Kidney (tissue), 13 donors: ENCODE measurements at regions not wholly inside any gene's neighbourhood (a gene's known extent, or its start where the extent isn't known, plus 50 kb on each side); places are given as distances from the start of the nearest gene placed in this dataset.
A peak's percentile ranks its signal among the peaks of the same experiment; 100 is the strongest.

Experiments
- DNase-seq, 5 donors: peaks; one replicate each; pipeline ENCODE4 v3.0.0-alpha.2; 2013 to 2020
- FAIRE-seq: peaks from 2 replicates; lab custom pipeline; 2012; peaks lifted over from hg19 to GRCh38; lab: Jason Lieb, UNC
- H3K27ac ChIP-seq, 2 donors: one replicate each; pipeline ENCODE4 v1.7.0; 2013; ENCODE audit warnings: low read depth in 2 of 2, low read length in 2 of 2, inconsistent platforms in 1 of 2
- H3K27me3 ChIP-seq: one replicate; pipeline ENCODE4 v1.7.1; 2013; ENCODE audit warnings: low read length, inconsistent platforms; ENCODE audit not compliant: control insufficient read depth, insufficient read depth
- H3K36me3 ChIP-seq, 3 donors: one replicate each; pipeline versions ENCODE4 v1.7.0 to v1.7.1; 2013; ENCODE audit warnings: low read length in 3 of 3, control low read depth in 1 of 3, inconsistent platforms in 1 of 3; ENCODE audit not compliant: insufficient read depth in 3 of 3, control insufficient read depth in 2 of 3
- H3K4me1 ChIP-seq, 3 donors: one replicate each; pipeline versions ENCODE4 v1.7.0 to v1.7.1; 2013; ENCODE audit warnings: low read length in 3 of 3, inconsistent platforms in 1 of 3, low read depth in 1 of 3; ENCODE audit not compliant: control insufficient read depth in 2 of 3, insufficient read depth in 2 of 3
- H3K4me3 ChIP-seq, 3 donors: one replicate each; pipeline versions ENCODE4 v1.7.0 to v1.8.1; 2013; ENCODE audit warnings: low read length in 3 of 3, control low read depth in 1 of 3, inconsistent platforms in 1 of 3
- H3K9ac ChIP-seq, 3 donors: one replicate each; pipeline versions ENCODE4 v1.7.0 to v1.7.1; 2013; ENCODE audit warnings: low read length in 3 of 3, control low read depth in 1 of 3, inconsistent platforms in 1 of 3
- H3K9me3 ChIP-seq, 3 donors: one replicate each; pipeline versions ENCODE4 v1.7.0 to v1.7.1; 2013; ENCODE audit warnings: low read length in 3 of 3, control low read depth in 1 of 3, inconsistent platforms in 1 of 3; ENCODE audit not compliant: control insufficient read depth in 2 of 3, insufficient read depth in 1 of 3
- CTCF ChIP-seq: IDR thresholded peaks from 3 replicates; pipeline ENCODE4 v1.5.1; 2012; ENCODE audit warnings: mild to moderate bottlenecking, moderate library complexity, borderline replicate concordance; ENCODE audit not compliant: insufficient read depth; ENCODE audit errors: extremely low read depth
- intact Hi-C: fragments of 100-400 bp; cut with DNase I; formaldehyde crosslinking; loops from one replicate; pipeline ENCODE4 v1.11.1; 2022
- donor health status: control.
- donor health status: control.
- donor health status: control.
- donor health status: control.
- donor health status: control.
- donor health status: DM: yes; HTN: yes; CAD: no.
- donor health status: Normal renal cell carcinoma (clear cell type).

GRCh38 chr13:110773480-110773879 lies 60.0 kb downstream of the ING1 start:
- no peak for TF ChIP-seq CTCF
- H3K27ac ChIP-seq = no peak overlapping the region
- no peaks in the 10 kb centered on the region for H3K9me3 ChIP-seq
- DNase-seq = no peak
- H3K36me3 ChIP-seq = no peaks in the 10 kb centered on the region
- no peaks in the 10 kb centered on the region for H3K27me3 ChIP-seq
- intact Hi-C loops = no loop called here
- no peaks in the 10 kb centered on the region for H3K4me1 ChIP-seq
- no peak overlapping the region for H3K4me3 ChIP-seq
- no peak overlapping the region for H3K9ac ChIP-seq
- FAIRE-seq = no peak

GRCh38 chr13:110774051-110774450 lies 60.6 kb downstream of the ING1 start:
- H3K4me3 ChIP-seq = no peak overlapping the region
- intact Hi-C loops = no loop called here
- no peak overlapping the region for H3K27ac ChIP-seq
- H3K4me1 ChIP-seq = no peaks in the 10 kb centered on the region
- no peak for TF ChIP-seq CTCF
- no peaks in the 10 kb centered on the region for H3K27me3 ChIP-seq
- no peak for FAIRE-seq
- no peaks in the 10 kb centered on the region for H3K9me3 ChIP-seq
- DNase-seq = no peak
- no peaks in the 10 kb centered on the region for H3K36me3 ChIP-seq
- H3K9ac ChIP-seq = no peak overlapping the region

GRCh38 chr13:110774490-110774889 lies 61.0 kb downstream of the ING1 start:
- no peak overlapping the region for H3K9ac ChIP-seq
- H3K27ac ChIP-seq = no peak overlapping the region
- H3K9me3 ChIP-seq = no peaks in the 10 kb centered on the region
- DNase-seq (no peak), FAIRE-seq (no peak)
- intact Hi-C loops = no loop called here
- no peak for TF ChIP-seq CTCF
- no peak overlapping the region for H3K4me3 ChIP-seq
- H3K4me1 ChIP-seq = no peaks in the 10 kb centered on the region
- H3K27me3 ChIP-seq = no peaks in the 10 kb centered on the region
- H3K36me3 ChIP-seq = no peaks in the 10 kb centered on the region

- H3K9ac ChIP-seq = no peak overlapping the region
- FAIRE-seq = no peak
- no peak for TF ChIP-seq CTCF
Measured at GRCh38 chr13:110775576-110775975, 62.1 kb downstream of the ING1 start.

More at GRCh38 chr13:110775576-110775975, 62.1 kb downstream of the ING1 start:
- intact Hi-C loops = no loop called here
- H3K27ac ChIP-seq = no peak overlapping the region
- H3K4me3 ChIP-seq = no peak overlapping the region
- no peaks in the 10 kb centered on the region for H3K9me3 ChIP-seq
- no peaks in the 10 kb centered on the region for H3K36me3 ChIP-seq
- H3K27me3 ChIP-seq = no peaks in the 10 kb centered on the region
- H3K4me1 ChIP-seq = no peaks in the 10 kb centered on the region
- DNase-seq = peak in 1 of 5 donors; percentile 4
